ENCODE measurements at regions not wholly inside any gene's neighbourhood (a gene's known extent, or its start where the extent isn't known, plus 50 kb on each side); places are given as distances from the start of the nearest gene placed in this dataset.

- TF ChIP-seq, protein P1, sequence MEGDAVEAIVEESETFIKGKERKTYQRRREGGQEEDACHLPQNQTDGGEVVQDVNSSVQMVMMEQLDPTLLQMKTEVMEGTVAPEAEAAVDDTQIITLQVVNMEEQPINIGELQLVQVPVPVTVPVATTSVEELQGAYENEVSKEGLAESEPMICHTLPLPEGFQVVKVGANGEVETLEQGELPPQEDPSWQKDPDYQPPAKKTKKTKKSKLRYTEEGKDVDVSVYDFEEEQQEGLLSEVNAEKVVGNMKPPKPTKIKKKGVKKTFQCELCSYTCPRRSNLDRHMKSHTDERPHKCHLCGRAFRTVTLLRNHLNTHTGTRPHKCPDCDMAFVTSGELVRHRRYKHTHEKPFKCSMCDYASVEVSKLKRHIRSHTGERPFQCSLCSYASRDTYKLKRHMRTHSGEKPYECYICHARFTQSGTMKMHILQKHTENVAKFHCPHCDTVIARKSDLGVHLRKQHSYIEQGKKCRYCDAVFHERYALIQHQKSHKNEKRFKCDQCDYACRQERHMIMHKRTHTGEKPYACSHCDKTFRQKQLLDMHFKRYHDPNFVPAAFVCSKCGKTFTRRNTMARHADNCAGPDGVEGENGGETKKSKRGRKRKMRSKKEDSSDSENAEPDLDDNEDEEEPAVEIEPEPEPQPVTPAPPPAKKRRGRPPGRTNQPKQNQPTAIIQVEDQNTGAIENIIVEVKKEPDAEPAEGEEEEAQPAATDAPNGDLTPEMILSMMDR (IDR thresholded peaks at IDR 0.05), result no peak
- TF ChIP-seq EP300 (IDR thresholded peaks at IDR 0.05), result no peak
- no peak for TF ChIP-seq POLR2AphosphoS5 (IDR thresholded peaks at IDR 0.05)
Observed at GRCh38 chr2:239797316-239797715, 227.8 kb downstream of the NDUFA10 start.

All from stomach (tissue), 4 donors.